Astrocyte (in vitro differentiated cells and primary cell): ENCODE measurements at regions not wholly inside any gene's neighbourhood (a gene's known extent, or its start where the extent isn't known, plus 50 kb on each side); places are given as distances from the start of the nearest gene placed in this dataset.

ENCODE experiments used
- EZH2 ChIP-seq: IDR thresholded peaks from 2 replicates; pipeline ENCODE4 v1.6.1; 2012; ENCODE audit warnings: mild to moderate bottlenecking, low read length, inconsistent platforms; ENCODE audit not compliant: insufficient read depth
- TF ChIP-seq, protein P1 (sequence below): IDR thresholded peaks from 2 replicates; pipeline ENCODE4 v1.5.1; 2011; ENCODE audit warnings: low read depth, mild to moderate bottlenecking, inconsistent platforms, low read length, moderate library complexity; ENCODE audit not compliant: insufficient read depth

DNA sequence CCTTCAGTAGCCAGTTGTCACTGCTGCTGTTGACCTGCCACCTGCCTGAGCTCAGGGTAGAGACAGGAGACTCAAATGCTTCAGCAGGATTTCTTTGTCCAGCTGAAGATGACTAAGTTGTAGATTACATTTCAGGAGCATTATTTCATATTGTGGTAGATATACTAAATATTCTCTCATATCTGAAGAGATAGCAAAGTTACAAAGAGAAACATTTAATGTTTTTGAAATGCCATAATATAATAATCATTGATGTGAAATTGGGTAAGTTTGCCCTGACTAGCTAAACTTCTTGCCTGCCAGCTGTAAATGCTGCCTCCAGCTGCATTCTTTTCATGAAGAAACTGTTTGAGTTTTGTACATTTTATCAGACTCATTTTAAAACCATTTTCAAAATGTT lies 247.6 kb upstream of the CNKSR2 start:
- TF ChIP-seq, protein P1, sequence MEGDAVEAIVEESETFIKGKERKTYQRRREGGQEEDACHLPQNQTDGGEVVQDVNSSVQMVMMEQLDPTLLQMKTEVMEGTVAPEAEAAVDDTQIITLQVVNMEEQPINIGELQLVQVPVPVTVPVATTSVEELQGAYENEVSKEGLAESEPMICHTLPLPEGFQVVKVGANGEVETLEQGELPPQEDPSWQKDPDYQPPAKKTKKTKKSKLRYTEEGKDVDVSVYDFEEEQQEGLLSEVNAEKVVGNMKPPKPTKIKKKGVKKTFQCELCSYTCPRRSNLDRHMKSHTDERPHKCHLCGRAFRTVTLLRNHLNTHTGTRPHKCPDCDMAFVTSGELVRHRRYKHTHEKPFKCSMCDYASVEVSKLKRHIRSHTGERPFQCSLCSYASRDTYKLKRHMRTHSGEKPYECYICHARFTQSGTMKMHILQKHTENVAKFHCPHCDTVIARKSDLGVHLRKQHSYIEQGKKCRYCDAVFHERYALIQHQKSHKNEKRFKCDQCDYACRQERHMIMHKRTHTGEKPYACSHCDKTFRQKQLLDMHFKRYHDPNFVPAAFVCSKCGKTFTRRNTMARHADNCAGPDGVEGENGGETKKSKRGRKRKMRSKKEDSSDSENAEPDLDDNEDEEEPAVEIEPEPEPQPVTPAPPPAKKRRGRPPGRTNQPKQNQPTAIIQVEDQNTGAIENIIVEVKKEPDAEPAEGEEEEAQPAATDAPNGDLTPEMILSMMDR: no peak
- no peak for TF ChIP-seq EZH2
